ENCODE measurements at regions not wholly inside any gene's neighbourhood (a gene's known extent, or its start where the extent isn't known, plus 50 kb on each side); places are given as distances from the start of the nearest gene placed in this dataset.

- Histone ChIP-seq H3K4me3 (no peak overlapping the region), H3K27me3 (no peaks in the 10 kb centered on the region), H3K4me1 (no peaks in the 10 kb centered on the region), H3K27ac (no peak overlapping the region), H3K9me3 (peaks cover 0 to 9% (median 0%) of the 10 kb centered on the region in 4 donors), H3K36me3 (no peaks in the 10 kb centered on the region)
- DNase-seq (ENCODE audit: low spot score in 2 of 2), result no peak
- 69 to 72% methylated on average over 3 of the region's 3 CpGs for WGBS, 2 donors
- TF ChIP-seq EP300 (IDR thresholded peaks at IDR 0.05), result no peak
- TF ChIP-seq CTCF (IDR thresholded peaks at IDR 0.05), result no peak
- TF ChIP-seq POLR2A (IDR thresholded peaks at IDR 0.05), result no peak
Measured at GRCh38 chr1:87927391-87928280, 599.0 kb downstream of the LMO4 start.

- Histone ChIP-seq H3K9me3 (peaks cover 0 to 9% (median 0%) of the 10 kb centered on the region in 4 donors), H3K36me3 (no peaks in the 10 kb centered on the region), H3K27me3 (no peaks in the 10 kb centered on the region), H3K27ac (no peak overlapping the region), H3K4me1 (no peaks in the 10 kb centered on the region), H3K4me3 (no peak overlapping the region)
- TF ChIP-seq EP300 (IDR thresholded peaks at IDR 0.05), result no peak
- no peak for TF ChIP-seq POLR2A (IDR thresholded peaks at IDR 0.05)
- TF ChIP-seq CTCF (IDR thresholded peaks at IDR 0.05), result no peak
- DNase-seq (ENCODE audit: low spot score in 2 of 2), result no peak
- 31 to 54% methylated on average over 1 of the region's 1 CpG for WGBS, 2 donors
Measured at GRCh38 chr1:87928623-87929022, 599.9 kb downstream of the LMO4 start.

- no peak for DNase-seq (ENCODE audit: low spot score in 2 of 2)
- TF ChIP-seq POLR2A (IDR thresholded peaks at IDR 0.05) (no peak), CTCF (IDR thresholded peaks at IDR 0.05) (no peak), EP300 (IDR thresholded peaks at IDR 0.05) (no peak)
- H3K36me3 ChIP-seq, result no peaks in the 10 kb centered on the region
- H3K4me3 ChIP-seq, result no peak overlapping the region
- WGBS, 2 donors, result 85 to 88% methylated on average over 1 of the region's 1 CpG
- H3K27ac ChIP-seq, result no peak overlapping the region
- H3K9me3 ChIP-seq, result peaks cover 0 to 9% (median 0%) of the 10 kb centered on the region in 4 donors
- no peaks in the 10 kb centered on the region for H3K4me1 ChIP-seq
- H3K27me3 ChIP-seq, result no peaks in the 10 kb centered on the region
Measured at GRCh38 chr1:87929906-87930305, 601.2 kb downstream of the LMO4 start.

GRCh38 chr1:87930796-87931195 lies 602.1 kb downstream of the LMO4 start:
- Histone ChIP-seq H3K27me3 (no peaks in the 10 kb centered on the region), H3K4me1 (no peaks in the 10 kb centered on the region), H3K9me3 (peaks cover 0 to 9% (median 0%) of the 10 kb centered on the region in 4 donors), H3K4me3 (no peak overlapping the region), H3K36me3 (no peaks in the 10 kb centered on the region), H3K27ac (no peak overlapping the region)
- whole genome bisulfite sequencing, 2 donors, result 100% methylated on average over 1 of the region's 1 CpG
- TF ChIP-seq CTCF (IDR thresholded peaks at IDR 0.05), result no peak
- TF ChIP-seq POLR2A (IDR thresholded peaks at IDR 0.05), result no peak
- no peak for DNase-seq (ENCODE audit: low spot score in 2 of 2)

- WGBS, 2 donors, result 74 to 87% methylated on average over 6 of the region's 6 CpGs
- Histone ChIP-seq H3K9me3 (peaks cover 0 to 9% (median 0%) of the 10 kb centered on the region in 4 donors), H3K27ac (no peak overlapping the region), H3K27me3 (no peaks in the 10 kb centered on the region), H3K36me3 (no peaks in the 10 kb centered on the region), H3K4me1 (no peaks in the 10 kb centered on the region), H3K4me3 (no peak overlapping the region)
- TF ChIP-seq CTCF (IDR thresholded peaks at IDR 0.05) (no peak), EP300 (IDR thresholded peaks at IDR 0.05) (no peak), POLR2A (IDR thresholded peaks at IDR 0.05) (no peak)
- no peak for DNase-seq (ENCODE audit: low spot score in 2 of 2)
Measured at GRCh38 chr1:87933171-87933570, 604.5 kb downstream of the LMO4 start.
